HG02642 (cell line): ENCODE measurements at regions not wholly inside any gene's neighbourhood (a gene's known extent, or its start where the extent isn't known, plus 50 kb on each side); places are given as distances from the start of the nearest gene placed in this dataset.

Source experiments
- ATAC-seq: cut with Tn5 transposase; IDR thresholded peaks from one replicate; pipeline ENCODE4 v1.9.1; 2021; ENCODE audit warnings: mild to moderate bottlenecking; ENCODE audit not compliant: unreplicated experiment, poor library complexity

GRCh38 chr1:219774386-219774785 is 154.0 kb downstream of the SLC30A10 start:
- no peak for ATAC-seq

- ATAC-seq = peak; percentile 97
Observed at GRCh38 chr1:219773775-219774174, 154.6 kb downstream of the SLC30A10 start.

GRCh38 chr1:219773110-219773509 is 155.2 kb downstream of the SLC30A10 start:
- no peak for ATAC-seq

- ATAC-seq = no peak
Observed at GRCh38 chr1:219772265-219773036, 155.9 kb downstream of the SLC30A10 start.

- no peak for ATAC-seq
Observed at GRCh38 chr1:219771080-219771479, 157.3 kb downstream of the SLC30A10 start.

- no peak for ATAC-seq
Observed at GRCh38 chr1:219763321-219763720, 150.4 kb upstream of the ZC3H11B start.

- no peak for ATAC-seq
Observed at GRCh38 chr1:219761208-219761860, 148.4 kb upstream of the ZC3H11B start.

GRCh38 chr1:219759095-219759494 is 146.2 kb upstream of the ZC3H11B start:
- ATAC-seq = no peak

- ATAC-seq = no peak
Observed at GRCh38 chr1:219757890-219758289, 145.0 kb upstream of the ZC3H11B start.

GRCh38 chr1:219755234-219755633 is 142.3 kb upstream of the ZC3H11B start:
- ATAC-seq = no peak

- ATAC-seq = no peak
Observed at GRCh38 chr1:219754767-219755166, 141.9 kb upstream of the ZC3H11B start.

GRCh38 chr1:219753914-219754313 is 141.0 kb upstream of the ZC3H11B start:
- no peak for ATAC-seq

- ATAC-seq = no peak
Observed at GRCh38 chr1:219752645-219753044, 139.7 kb upstream of the ZC3H11B start.

GRCh38 chr1:219751870-219752507 is 139.1 kb upstream of the ZC3H11B start:
- ATAC-seq = no peak

- ATAC-seq = no peak
Observed at GRCh38 chr1:219749370-219749769, 136.5 kb upstream of the ZC3H11B start.

- no peak for ATAC-seq
Observed at GRCh38 chr1:219746141-219746540, 133.2 kb upstream of the ZC3H11B start.

- ATAC-seq = no peak
Observed at GRCh38 chr1:219744652-219745469, 132.0 kb upstream of the ZC3H11B start.

GRCh38 chr1:219741011-219741970 is 128.4 kb upstream of the ZC3H11B start:
- ATAC-seq = no peak

- no peak for ATAC-seq
Observed at GRCh38 chr1:219733511-219734174, 120.7 kb upstream of the ZC3H11B start.
